ENCODE measurements at regions not wholly inside any gene's neighbourhood (a gene's known extent, or its start where the extent isn't known, plus 50 kb on each side); places are given as distances from the start of the nearest gene placed in this dataset.

DNA sequence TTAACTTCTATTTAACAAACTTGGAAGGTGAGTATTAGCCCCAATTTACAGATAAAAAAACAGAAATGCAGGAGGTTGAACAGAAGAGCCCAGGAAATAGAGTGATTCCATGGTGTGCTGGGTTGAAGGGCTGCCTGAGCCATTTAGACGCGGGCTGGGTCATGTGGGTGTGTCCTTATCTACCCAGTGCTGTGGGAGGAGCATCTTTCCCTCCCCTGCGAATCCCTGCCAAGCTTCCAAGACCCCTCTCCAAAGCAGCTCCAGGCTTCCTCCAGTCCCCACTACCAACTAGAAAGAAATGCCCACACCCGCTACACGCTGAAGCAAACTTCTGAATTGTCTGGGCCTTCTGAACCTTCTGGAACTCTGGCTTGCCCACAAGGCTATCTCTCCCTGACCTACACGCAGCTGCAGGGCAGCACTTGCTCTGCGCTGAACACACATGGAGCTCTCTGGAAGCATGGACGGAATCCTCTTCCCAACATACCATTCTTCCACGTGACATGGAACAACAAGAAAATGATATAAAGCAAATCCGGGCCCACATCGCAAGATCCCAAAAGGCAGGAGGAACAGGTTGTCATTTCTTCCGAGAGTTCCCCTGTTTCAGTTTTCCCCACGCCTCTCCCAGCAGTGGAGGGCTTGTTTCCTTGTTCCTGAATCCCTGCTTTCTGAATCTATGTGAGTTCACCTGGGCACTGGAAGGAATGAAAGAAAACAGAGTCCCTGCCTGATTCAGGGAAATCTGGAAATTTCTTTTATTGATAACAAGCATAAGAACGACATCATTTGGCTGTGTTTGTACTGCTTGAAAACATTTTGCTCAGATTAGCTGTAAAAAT, 562.7 kb upstream of the ID2 start:
- CTCF ChIA-PET: no interaction called here
- TF ChIP-seq ZNF776 (tag by site-specific recombination; IDR thresholded peaks at IDR 0.05; ENCODE audit: borderline replicate concordance) (no peak), BCL11A (tag by site-specific recombination; IDR thresholded peaks at IDR 0.05; ENCODE audit: low read depth) (no peak), ZIC2 (tag by site-specific recombination; IDR thresholded peaks at IDR 0.05) (no peak), ZNF610 (tag by site-specific recombination; IDR thresholded peaks at IDR 0.05; ENCODE audit: borderline replicate concordance) (no peak), GFI1B (tag by site-specific recombination; IDR thresholded peaks at IDR 0.05) (no peak), ZNF473 (tag by site-specific recombination; IDR thresholded peaks at IDR 0.05) (no peak), ZNF266 (tag by site-specific recombination; IDR thresholded peaks at IDR 0.05; ENCODE audit: low read depth) (no peak), ZNF140 (tag by site-specific recombination; IDR thresholded peaks at IDR 0.05) (no peak), ZNF596 (tag by site-specific recombination; IDR thresholded peaks at IDR 0.05) (no peak), ZNF223 (tag by site-specific recombination; IDR thresholded peaks at IDR 0.05) (no peak), MEIS1 (CRISPR knock-in tag; IDR thresholded peaks at IDR 0.05; ENCODE audit: borderline replicate concordance) (no peak), ZNF48 (tag by site-specific recombination; IDR thresholded peaks at IDR 0.05) (no peak), ZNF114 (tag by site-specific recombination; IDR thresholded peaks at IDR 0.05) (no peak)
- TF ChIP-seq, protein P1, sequence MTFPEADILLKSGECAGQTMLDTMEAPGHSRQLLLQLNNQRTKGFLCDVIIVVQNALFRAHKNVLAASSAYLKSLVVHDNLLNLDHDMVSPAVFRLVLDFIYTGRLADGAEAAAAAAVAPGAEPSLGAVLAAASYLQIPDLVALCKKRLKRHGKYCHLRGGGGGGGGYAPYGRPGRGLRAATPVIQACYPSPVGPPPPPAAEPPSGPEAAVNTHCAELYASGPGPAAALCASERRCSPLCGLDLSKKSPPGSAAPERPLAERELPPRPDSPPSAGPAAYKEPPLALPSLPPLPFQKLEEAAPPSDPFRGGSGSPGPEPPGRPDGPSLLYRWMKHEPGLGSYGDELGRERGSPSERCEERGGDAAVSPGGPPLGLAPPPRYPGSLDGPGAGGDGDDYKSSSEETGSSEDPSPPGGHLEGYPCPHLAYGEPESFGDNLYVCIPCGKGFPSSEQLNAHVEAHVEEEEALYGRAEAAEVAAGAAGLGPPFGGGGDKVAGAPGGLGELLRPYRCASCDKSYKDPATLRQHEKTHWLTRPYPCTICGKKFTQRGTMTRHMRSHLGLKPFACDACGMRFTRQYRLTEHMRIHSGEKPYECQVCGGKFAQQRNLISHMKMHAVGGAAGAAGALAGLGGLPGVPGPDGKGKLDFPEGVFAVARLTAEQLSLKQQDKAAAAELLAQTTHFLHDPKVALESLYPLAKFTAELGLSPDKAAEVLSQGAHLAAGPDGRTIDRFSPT (tag by site-specific recombination; IDR thresholded peaks at IDR 0.05): no peak
- TF ChIP-seq, protein P2, sequence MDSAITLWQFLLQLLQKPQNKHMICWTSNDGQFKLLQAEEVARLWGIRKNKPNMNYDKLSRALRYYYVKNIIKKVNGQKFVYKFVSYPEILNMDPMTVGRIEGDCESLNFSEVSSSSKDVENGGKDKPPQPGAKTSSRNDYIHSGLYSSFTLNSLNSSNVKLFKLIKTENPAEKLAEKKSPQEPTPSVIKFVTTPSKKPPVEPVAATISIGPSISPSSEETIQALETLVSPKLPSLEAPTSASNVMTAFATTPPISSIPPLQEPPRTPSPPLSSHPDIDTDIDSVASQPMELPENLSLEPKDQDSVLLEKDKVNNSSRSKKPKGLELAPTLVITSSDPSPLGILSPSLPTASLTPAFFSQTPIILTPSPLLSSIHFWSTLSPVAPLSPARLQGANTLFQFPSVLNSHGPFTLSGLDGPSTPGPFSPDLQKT (IDR thresholded peaks at IDR 0.05; ENCODE audit: borderline replicate concordance, low read depth, low read length): no peak

DNA sequence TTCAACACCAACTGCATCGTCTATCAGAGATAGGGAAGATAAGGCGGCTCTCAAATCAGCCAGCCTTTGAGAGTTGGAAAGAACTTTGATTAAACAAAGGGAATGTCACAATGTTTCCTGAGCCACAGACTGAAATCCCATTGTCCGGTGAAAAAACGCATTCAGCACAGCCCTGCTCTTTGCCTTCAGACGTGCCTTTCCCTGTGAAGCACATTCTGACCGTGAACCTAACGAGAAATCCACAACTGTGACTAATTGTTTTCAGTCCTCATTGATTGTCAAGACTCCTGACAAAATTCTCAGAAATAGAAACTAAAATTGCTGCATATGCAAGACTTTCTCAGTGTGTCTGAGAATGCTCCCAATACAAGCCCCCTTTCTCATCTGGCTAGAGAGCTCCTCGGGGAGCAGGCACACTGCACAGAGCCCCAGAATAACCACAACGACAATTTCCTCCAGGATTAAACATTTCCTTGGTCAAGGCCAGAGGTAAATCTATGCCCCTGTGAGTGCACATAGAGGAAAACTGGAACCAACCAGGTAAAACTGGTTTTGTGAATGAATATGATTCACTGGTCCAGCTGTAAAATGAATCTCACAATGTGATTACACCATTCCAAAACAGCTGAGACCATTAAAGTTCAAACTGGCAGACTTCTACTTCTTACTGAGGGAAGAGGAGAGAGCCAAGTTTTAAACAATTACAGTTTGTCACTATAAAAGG, 561.9 kb upstream of the ID2 start:
- H3K9me3 ChIP-seq (ENCODE audit: control insufficient read depth, insufficient read depth, low read depth, low read length): no peaks in the 10 kb centered on the region
- POLR2A ChIA-PET: no interaction called here
- no peak overlapping the region for H3K4me3 ChIP-seq (ENCODE audit: low read depth, low read length)
- CTCF ChIA-PET: no interaction called here
- no peak overlapping the region for H3K27ac ChIP-seq (ENCODE audit: extremely low read depth, low read depth, low read length)
- no peaks in the 10 kb centered on the region for H3K36me3 ChIP-seq (ENCODE audit: control insufficient read depth in 2 of 2, insufficient read depth in 1 of 2, low read length in 2 of 2)
- H3K4me1 ChIP-seq (ENCODE audit: control insufficient read depth, insufficient read depth, low read length): no peaks in the 10 kb centered on the region
- TF ChIP-seq ZBTB7A (tag by site-specific recombination; IDR thresholded peaks at IDR 0.05; ENCODE audit: low read depth): no peak
- no peak for TF ChIP-seq ZSCAN30 (tag by site-specific recombination; IDR thresholded peaks at IDR 0.05)
- TF ChIP-seq, protein P3, sequence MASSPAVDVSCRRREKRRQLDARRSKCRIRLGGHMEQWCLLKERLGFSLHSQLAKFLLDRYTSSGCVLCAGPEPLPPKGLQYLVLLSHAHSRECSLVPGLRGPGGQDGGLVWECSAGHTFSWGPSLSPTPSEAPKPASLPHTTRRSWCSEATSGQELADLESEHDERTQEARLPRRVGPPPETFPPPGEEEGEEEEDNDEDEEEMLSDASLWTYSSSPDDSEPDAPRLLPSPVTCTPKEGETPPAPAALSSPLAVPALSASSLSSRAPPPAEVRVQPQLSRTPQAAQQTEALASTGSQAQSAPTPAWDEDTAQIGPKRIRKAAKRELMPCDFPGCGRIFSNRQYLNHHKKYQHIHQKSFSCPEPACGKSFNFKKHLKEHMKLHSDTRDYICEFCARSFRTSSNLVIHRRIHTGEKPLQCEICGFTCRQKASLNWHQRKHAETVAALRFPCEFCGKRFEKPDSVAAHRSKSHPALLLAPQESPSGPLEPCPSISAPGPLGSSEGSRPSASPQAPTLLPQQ (tag by site-specific recombination; IDR thresholded peaks at IDR 0.05): no peak
- no peak for TF ChIP-seq ZNF266 (tag by site-specific recombination; IDR thresholded peaks at IDR 0.05; ENCODE audit: low read depth)
- no peak for TF ChIP-seq ZNF404 (tag by site-specific recombination; IDR thresholded peaks at IDR 0.05)
- TF ChIP-seq SCRT1 (tag by site-specific recombination; IDR thresholded peaks at IDR 0.05; ENCODE audit: borderline replicate concordance): no peak
- no peak for TF ChIP-seq ZNF391 (tag by site-specific recombination; IDR thresholded peaks at IDR 0.05; ENCODE audit: borderline replicate concordance, low read depth)
- no peak for TF ChIP-seq ZNF121 (tag by site-specific recombination; IDR thresholded peaks at IDR 0.05)
- TF ChIP-seq, protein P4, sequence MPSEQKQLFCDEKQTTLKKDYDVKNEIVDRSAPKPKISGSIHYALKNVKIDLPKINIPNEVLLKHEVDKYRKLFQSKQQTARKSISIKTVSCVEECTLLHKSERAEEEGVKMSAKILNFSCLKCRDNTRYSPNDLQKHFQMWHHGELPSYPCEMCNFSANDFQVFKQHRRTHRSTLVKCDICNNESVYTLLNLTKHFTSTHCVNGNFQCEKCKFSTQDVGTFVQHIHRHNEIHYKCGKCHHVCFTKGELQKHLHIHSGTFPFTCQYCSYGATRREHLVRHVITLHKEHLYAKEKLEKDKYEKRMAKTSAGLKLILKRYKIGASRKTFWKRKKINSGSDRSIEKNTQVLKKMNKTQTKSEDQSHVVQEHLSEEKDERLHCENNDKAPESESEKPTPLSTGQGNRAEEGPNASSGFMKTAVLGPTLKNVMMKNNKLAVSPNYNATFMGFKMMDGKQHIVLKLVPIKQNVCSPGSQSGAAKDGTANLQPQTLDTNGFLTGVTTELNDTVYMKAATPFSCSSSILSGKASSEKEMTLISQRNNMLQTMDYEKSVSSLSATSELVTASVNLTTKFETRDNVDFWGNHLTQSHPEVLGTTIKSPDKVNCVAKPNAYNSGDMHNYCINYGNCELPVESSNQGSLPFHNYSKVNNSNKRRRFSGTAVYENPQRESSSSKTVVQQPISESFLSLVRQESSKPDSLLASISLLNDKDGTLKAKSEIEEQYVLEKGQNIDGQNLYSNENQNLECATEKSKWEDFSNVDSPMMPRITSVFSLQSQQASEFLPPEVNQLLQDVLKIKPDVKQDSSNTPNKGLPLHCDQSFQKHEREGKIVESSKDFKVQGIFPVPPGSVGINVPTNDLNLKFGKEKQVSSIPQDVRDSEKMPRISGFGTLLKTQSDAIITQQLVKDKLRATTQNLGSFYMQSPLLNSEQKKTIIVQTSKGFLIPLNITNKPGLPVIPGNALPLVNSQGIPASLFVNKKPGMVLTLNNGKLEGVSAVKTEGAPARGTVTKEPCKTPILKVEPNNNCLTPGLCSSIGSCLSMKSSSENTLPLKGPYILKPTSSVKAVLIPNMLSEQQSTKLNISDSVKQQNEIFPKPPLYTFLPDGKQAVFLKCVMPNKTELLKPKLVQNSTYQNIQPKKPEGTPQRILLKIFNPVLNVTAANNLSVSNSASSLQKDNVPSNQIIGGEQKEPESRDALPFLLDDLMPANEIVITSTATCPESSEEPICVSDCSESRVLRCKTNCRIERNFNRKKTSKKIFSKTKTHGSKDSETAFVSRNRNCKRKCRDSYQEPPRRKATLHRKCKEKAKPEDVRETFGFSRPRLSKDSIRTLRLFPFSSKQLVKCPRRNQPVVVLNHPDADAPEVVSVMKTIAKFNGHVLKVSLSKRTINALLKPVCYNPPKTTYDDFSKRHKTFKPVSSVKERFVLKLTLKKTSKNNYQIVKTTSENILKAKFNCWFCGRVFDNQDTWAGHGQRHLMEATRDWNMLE (tag by site-specific recombination; conservative IDR thresholded peaks at IDR 0.05; ENCODE audit: low read depth): no peak
- no peak for TF ChIP-seq BCL11A (tag by site-specific recombination; IDR thresholded peaks at IDR 0.05; ENCODE audit: low read depth)
- TF ChIP-seq ZNF664 (tag by site-specific recombination; IDR thresholded peaks at IDR 0.05): no peak

More for the DNA sequence above, 562.7 kb upstream of the ID2 start:
- H3K9me3 ChIP-seq (ENCODE audit: control insufficient read depth, insufficient read depth, low read depth, low read length): no peaks in the 10 kb centered on the region
- no peaks in the 10 kb centered on the region for H3K36me3 ChIP-seq (ENCODE audit: control insufficient read depth in 2 of 2, insufficient read depth in 1 of 2, low read length in 2 of 2)
- POLR2A ChIA-PET: no interaction called here
- no peak overlapping the region for H3K4me3 ChIP-seq (ENCODE audit: low read depth, low read length)
- H3K27ac ChIP-seq (ENCODE audit: extremely low read depth, low read depth, low read length): no peak overlapping the region
- H3K4me1 ChIP-seq (ENCODE audit: control insufficient read depth, insufficient read depth, low read length): no peaks in the 10 kb centered on the region
